A549 (cell line): ENCODE measurements at regions not wholly inside any gene's neighbourhood (a gene's known extent, or its start where the extent isn't known, plus 50 kb on each side); places are given as distances from the start of the nearest gene placed in this dataset.

Experiments
- ATAC-seq, 2 experiments: fragments of 200-7000 bp in 1 of 2; fragments of >200 bp in 1 of 2; cut with Nextera tagmentation in 1 of 2; cut with Tn5 transposase in 1 of 2; 3 replicates each; pipeline versions ENCODE4 v1.8.0 to v1.9.1; 2018 to 2020; ENCODE audit warnings: mild to moderate bottlenecking in 1 of 2, moderate library complexity in 1 of 2
- CTCF ChIA-PET: fragments of 300-600 bp; sonication (Branson Sonifier 250); formaldehyde crosslinking; extraction: SDS; loops from one replicate; lab custom pipeline; 2021; ENCODE audit warnings: antibody characterized with exemption, inconsistent platforms; lab: Yijun Ruan, JAX
- POLR2A ChIA-PET: fragments of 350-600 bp; formaldehyde crosslinking; extraction: SDS; loops from one replicate; lab custom pipeline; 2021; ENCODE audit warnings: antibody characterized with exemption, inconsistent platforms; lab: Yijun Ruan, JAX
- DNase-seq, 2 experiments: peaks; one replicate each; pipeline versions ENCODE4 v3.0.0 to v3.0.0-alpha.2; 2011 to 2016; ENCODE audit warnings: low read depth in 1 of 2, low spot score in 1 of 2
- FAIRE-seq: peaks from 2 replicates; lab custom pipeline; 2011; peaks lifted over from hg19 to GRCh38; lab: Jason Lieb, UNC
- H3K27ac ChIP-seq, 2 experiments: fragments of >200 bp; sonication (Bioruptor Twin); formaldehyde crosslinking; 3 replicates each; pipeline ENCODE4 v1.5.1; 2016 to 2017
- H3K4me1 ChIP-seq: fragments of >200 bp; sonication (Bioruptor Twin); formaldehyde crosslinking; 3 replicates; pipeline ENCODE4 v1.6.1; 2016
- H3K4me2 ChIP-seq: fragments of >200 bp; sonication (Bioruptor Twin); formaldehyde crosslinking; 3 replicates; pipeline ENCODE4 v1.6.1; 2016
- H3K4me3 ChIP-seq: fragments of >200 bp; sonication (Bioruptor Twin); formaldehyde crosslinking; 3 replicates; pipeline ENCODE4 v1.5.1; 2016
- H3K9me3 ChIP-seq: fragments of >200 bp; sonication (Bioruptor Twin); formaldehyde crosslinking; 3 replicates; pipeline ENCODE4 v1.6.1; 2016
- ATOH8 ChIP-seq: fragments of 250-450 bp; sonication (Bioruptor Pico); IDR thresholded peaks from 2 replicates; pipeline ENCODE4 v1.5.0; 2020; ENCODE audit warnings: low read depth, mild to moderate bottlenecking, moderate library complexity
- BCL3 ChIP-seq: fragments of >200 bp; sonication (Bioruptor Twin); formaldehyde crosslinking; IDR thresholded peaks from 3 replicates; pipeline ENCODE4 v1.6.1; 2016
- CBX8 ChIP-seq: fragments of 200-600 bp; sonication (generic); IDR thresholded peaks from 2 replicates; pipeline ENCODE4 v1.6.1; 2016
- CEBPB ChIP-seq, 2 experiments: fragments of >200 bp in 1 of 2; sonication (Bioruptor Twin) in 1 of 2; formaldehyde crosslinking in 1 of 2; IDR thresholded peaks; 2 replicates each; pipeline ENCODE4 v1.6.1; 2012 to 2016
- CTCF ChIP-seq: fragments of >200 bp; sonication (Bioruptor Twin); formaldehyde crosslinking; IDR thresholded peaks from 3 replicates; pipeline ENCODE4 v1.5.1; 2016
- E2F6 ChIP-seq: IDR thresholded peaks from 2 replicates; pipeline ENCODE4 v1.6.1; 2012; ENCODE audit warnings: low read depth, borderline replicate concordance
- EHMT2 ChIP-seq: fragments of 200-600 bp; sonication (generic); IDR thresholded peaks from 2 replicates; pipeline ENCODE4 v1.6.1; 2016; ENCODE audit warnings: antibody characterized with exemption, low read depth, mild to moderate bottlenecking, moderate library complexity
- ELK1 ChIP-seq: fragments of 150-350 bp; IDR thresholded peaks from 2 replicates; pipeline ENCODE4 v1.6.1; 2014; ENCODE audit warnings: low read depth, mild to moderate bottlenecking, low read length
- ESRRA ChIP-seq: fragments of 150-350 bp; IDR thresholded peaks from 2 replicates; pipeline ENCODE4 v1.6.1; 2014; ENCODE audit warnings: mild to moderate bottlenecking, low read length, borderline replicate concordance
- FOSL2 ChIP-seq, 2 experiments: fragments of 450-650 bp in 1 of 2; fragments of >200 bp in 1 of 2; sonication (Bioruptor Twin) in 1 of 2; formaldehyde crosslinking; IDR thresholded peaks; 2 replicates each; pipeline versions ENCODE4 v1.5.0 to v1.6.1; 2016 to 2020; ENCODE audit warnings: mild to moderate bottlenecking in 1 of 2, moderate library complexity in 1 of 2
- HDAC2 ChIP-seq: fragments of 200-600 bp; sonication (generic); IDR thresholded peaks from 2 replicates; pipeline ENCODE4 v1.6.1; 2016
- MYC ChIP-seq: IDR thresholded peaks from 2 replicates; pipeline ENCODE4 v1.6.1; 2012; ENCODE audit warnings: mild to moderate bottlenecking, inconsistent platforms, low read length, improper control_type of control experiment, borderline replicate concordance
- NPAS2 ChIP-seq: fragments of 250-450 bp; sonication (Bioruptor Pico); IDR thresholded peaks from 2 replicates; pipeline ENCODE4 v1.8.0; 2022; ENCODE audit warnings: mild to moderate bottlenecking, moderate library complexity, borderline replicate concordance
- PBX3 ChIP-seq: IDR thresholded peaks from 2 replicates; pipeline ENCODE4 v1.6.1; 2012
- POLR2AphosphoS2 ChIP-seq: conservative IDR thresholded peaks from 2 replicates; pipeline ENCODE4 v1.6.1; 2012; ENCODE audit warnings: low read length, improper control_type of control experiment, inconsistent platforms
- REST ChIP-seq: fragments of 200-600 bp; sonication (generic); IDR thresholded peaks from 2 replicates; pipeline ENCODE4 v1.6.1; 2016; ENCODE audit warnings: antibody characterized with exemption, mild to moderate bottlenecking, moderate library complexity
- RFX5 ChIP-seq: fragments of 450-650 bp; IDR thresholded peaks from 2 replicates; pipeline ENCODE4 v1.7.1; 2014; ENCODE audit warnings: antibody characterized with exemption, mild to moderate bottlenecking, moderate library complexity
- USF2 ChIP-seq: fragments of 450-650 bp; IDR thresholded peaks from 2 replicates; pipeline ENCODE4 v1.6.1; 2014; ENCODE audit warnings: antibody characterized with exemption
- whole genome bisulfite sequencing: methylation state at CpG from one replicate; pipeline ENCODE4 v1.1.6; 2017; ENCODE audit errors: missing lambda C conversion rate; 5-methylcytosine and 5-hydroxymethylcytosine counted together

GRCh38 chr11:120019191-120019590 lies 118.7 kb downstream of the TRIM29 start:
- TF ChIP-seq E2F6 (no peak), ESRRA (no peak), BCL3 (no peak), REST (no peak), HDAC2 (no peak), CTCF (no peak), PBX3 (no peak), ATOH8 (no peak), POLR2AphosphoS2 (no peak), CEBPB (IDR thresholded peaks at IDR 0.05) (no peak), ELK1 (no peak), MYC (no peak), CBX8 (no peak), USF2 (no peak), FOSL2 (IDR thresholded peaks at IDR 0.05) (no peak), FOSL2 (CRISPR knock-in tag; IDR thresholded peaks at IDR 0.05) (no peak), EHMT2 (no peak), NPAS2 (CRISPR knock-in tag) (no peak), RFX5 (no peak)
- Histone ChIP-seq H3K4me2 (no peak overlapping the region), H3K4me1 (no peaks in the 10 kb centered on the region), H3K27ac (no peak overlapping the region), H3K4me3 (no peak overlapping the region), H3K9me3 (no peaks in the 10 kb centered on the region)
- ChIA-PET POLR2A (no interaction called here), CTCF (interaction anchor here (1.1 kb wide), 1 partner anchor 89 kb away, joined by 4 read pairs; no protein-coding TSS in a partner anchor)
- WGBS, result 19% methylated on average over 5 of the region's 5 CpGs
- no peak for DNase-seq
- no peak for ATAC-seq
- no peak for FAIRE-seq
